SJCRH30 (cell line): ENCODE measurements at regions not wholly inside any gene's neighbourhood (a gene's known extent, or its start where the extent isn't known, plus 50 kb on each side); places are given as distances from the start of the nearest gene placed in this dataset.
A peak's percentile ranks its signal among the peaks of the same experiment; 100 is the strongest.

Experiments
- DNase-seq, 2 experiments: peaks; one replicate each; pipeline ENCODE4 v3.0.0-alpha.2; 2015 to 2020
- H3K27ac ChIP-seq: fragments of 250-450 bp; sonication (Bioruptor Pico); 2 replicates; pipeline ENCODE4 v1.5.1; 2020; ENCODE audit warnings: mild to moderate bottlenecking, moderate library complexity
- H3K27me3 ChIP-seq: fragments of 250-450 bp; sonication (Bioruptor Pico); 2 replicates; pipeline ENCODE4 v1.5.1; 2020; ENCODE audit warnings: mild to moderate bottlenecking, moderate library complexity
- H3K36me3 ChIP-seq: fragments of 250-450 bp; sonication (Bioruptor Pico); 2 replicates; pipeline ENCODE4 v1.5.1; 2020; ENCODE audit warnings: mild to moderate bottlenecking, moderate library complexity
- H3K4me1 ChIP-seq: fragments of 250-450 bp; sonication (Bioruptor Pico); 2 replicates; pipeline ENCODE4 v1.5.1; 2020; ENCODE audit warnings: mild to moderate bottlenecking, moderate library complexity
- H3K4me3 ChIP-seq: fragments of 250-450 bp; sonication (Bioruptor Pico); 2 replicates; pipeline ENCODE4 v1.5.1; 2020; ENCODE audit warnings: mild to moderate bottlenecking, moderate library complexity
- H3K9me3 ChIP-seq: fragments of 250-450 bp; sonication (Bioruptor Pico); replicated peaks from 2 replicates; pipeline ENCODE4 v1.5.1; 2020; ENCODE audit warnings: mild to moderate bottlenecking, moderate library complexity

DNA sequence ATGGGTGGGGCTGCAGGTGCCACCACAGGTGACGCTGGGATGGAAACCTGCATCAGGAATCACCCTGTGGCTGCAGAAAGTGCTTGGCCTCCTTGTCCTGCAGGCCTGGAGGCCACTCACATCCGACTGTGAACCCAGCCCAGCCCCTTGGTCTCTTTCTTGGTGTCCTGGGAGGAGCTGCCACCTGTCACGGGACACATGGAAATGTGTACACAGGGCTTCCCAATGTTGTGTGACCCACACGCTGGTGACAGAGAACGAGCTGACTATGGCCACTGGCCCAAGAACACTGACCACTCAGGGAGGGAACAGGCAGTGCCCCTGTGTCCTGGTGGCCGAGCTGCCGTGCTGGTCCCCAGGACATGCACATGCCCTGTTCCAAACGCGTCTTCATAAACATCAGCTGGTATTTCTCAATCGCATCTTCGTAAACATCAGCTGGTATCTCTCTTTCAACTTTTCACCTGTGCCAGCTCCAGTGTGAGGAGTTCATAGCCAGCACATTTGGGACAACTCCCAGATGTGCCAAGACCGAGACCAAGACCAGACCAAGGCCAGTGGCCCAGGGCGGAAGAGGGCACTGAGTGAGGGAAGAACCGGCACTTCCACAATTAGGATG lies 57.9 kb upstream of the INPP5A start:
- no peaks in the 10 kb centered on the region for H3K9me3 ChIP-seq
- H3K27me3 ChIP-seq: no peaks in the 10 kb centered on the region
- no peak overlapping the region for H3K4me3 ChIP-seq
- H3K4me1 ChIP-seq: peaks cover 21% of the 10 kb centered on the region
- H3K36me3 ChIP-seq: no peaks in the 10 kb centered on the region
- no peak overlapping the region for H3K27ac ChIP-seq
- no peak for DNase-seq

DNA sequence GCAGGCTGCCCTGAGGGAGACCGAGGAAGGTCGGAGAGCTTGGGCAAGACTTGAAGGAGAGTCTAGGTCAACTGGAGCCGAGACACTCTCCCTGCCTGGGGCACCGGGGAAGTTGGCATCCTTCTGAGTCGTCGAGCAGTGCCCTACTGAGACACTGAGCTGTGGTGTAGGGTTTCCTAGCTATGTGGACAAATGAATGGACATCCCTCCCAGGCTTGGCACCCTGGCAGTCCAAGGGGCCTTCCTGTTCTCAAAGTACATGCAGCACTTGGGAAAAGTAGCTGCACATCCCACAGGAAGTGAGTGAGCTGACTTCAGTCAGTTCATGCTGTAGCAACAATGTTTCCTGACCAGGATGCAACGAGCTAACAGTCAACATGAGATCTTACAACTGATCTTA lies 57.2 kb upstream of the INPP5A start:
- Histone ChIP-seq H3K27me3 (no peaks in the 10 kb centered on the region), H3K9me3 (no peaks in the 10 kb centered on the region), H3K27ac (no peak overlapping the region), H3K4me3 (no peak overlapping the region), H3K36me3 (no peaks in the 10 kb centered on the region), H3K4me1 (peaks cover 21% of the 10 kb centered on the region)
- DNase-seq: no peak

DNA sequence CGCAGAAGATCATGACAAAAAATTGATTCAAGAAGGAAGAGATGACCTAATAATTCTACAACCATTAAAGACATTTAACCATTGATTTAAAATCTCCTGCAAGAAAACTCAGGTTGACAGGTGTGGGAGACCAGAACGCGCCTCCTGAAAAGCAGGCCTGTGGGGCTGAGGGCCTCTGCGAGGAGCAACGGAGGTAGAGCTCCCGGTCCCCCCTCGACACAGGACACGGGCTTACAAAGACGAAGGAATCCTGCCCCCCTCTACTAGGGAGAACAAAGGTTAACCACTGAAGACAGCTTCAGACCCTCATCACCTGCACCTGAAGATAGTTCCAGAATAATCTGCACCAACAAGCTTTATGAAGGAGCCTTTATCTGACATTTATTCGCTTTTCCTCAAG lies 55.9 kb upstream of the INPP5A start:
- no peak overlapping the region for H3K4me3 ChIP-seq

DNA sequence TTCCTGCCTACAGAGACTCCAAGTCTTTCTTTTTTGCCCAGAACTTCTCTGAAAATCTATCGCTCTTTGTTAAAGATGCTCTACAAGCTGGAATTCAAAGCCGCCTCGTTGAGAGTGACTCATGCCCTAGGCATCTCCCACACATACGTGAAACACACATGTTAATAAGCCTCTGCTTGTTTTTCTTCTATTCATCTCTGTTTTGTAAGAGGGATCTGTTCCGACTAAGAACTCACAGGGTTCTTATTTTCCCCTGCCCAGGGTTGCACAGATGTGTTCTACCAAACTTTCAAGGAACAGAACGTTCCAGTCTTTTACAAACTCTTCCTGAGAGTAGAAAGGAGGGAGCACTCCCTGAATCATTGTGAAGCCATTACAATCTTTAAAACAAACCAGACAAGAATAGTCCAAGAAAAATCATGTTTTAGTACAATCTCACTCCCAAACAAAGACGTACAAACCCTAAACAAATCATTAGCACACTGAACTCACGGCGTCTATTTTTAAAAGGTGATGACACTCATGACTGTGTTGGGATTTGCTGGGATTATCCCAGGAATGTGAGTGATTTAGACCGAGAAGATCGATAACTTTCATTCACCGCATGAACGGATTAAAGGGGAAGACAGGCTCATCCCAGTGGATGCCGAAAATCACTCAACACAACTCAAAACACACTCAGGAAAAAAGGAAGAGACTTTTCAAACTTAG lies 55.3 kb upstream of the INPP5A start:
- peak; percentile 34 to 37 for DNase-seq
- no peak overlapping the region for H3K27ac ChIP-seq
- H3K27me3 ChIP-seq: no peaks in the 10 kb centered on the region
- peaks cover 21% of the 10 kb centered on the region for H3K4me1 ChIP-seq
- no peaks in the 10 kb centered on the region for H3K36me3 ChIP-seq
- no peak overlapping the region for H3K4me3 ChIP-seq
- H3K9me3 ChIP-seq: no peaks in the 10 kb centered on the region

More for the DNA sequence above, 55.9 kb upstream of the INPP5A start:
- Histone ChIP-seq H3K4me1 (peaks cover 21% of the 10 kb centered on the region), H3K27me3 (no peaks in the 10 kb centered on the region), H3K27ac (no peak overlapping the region), H3K9me3 (no peaks in the 10 kb centered on the region), H3K36me3 (no peaks in the 10 kb centered on the region)
- DNase-seq: no peak

DNA sequence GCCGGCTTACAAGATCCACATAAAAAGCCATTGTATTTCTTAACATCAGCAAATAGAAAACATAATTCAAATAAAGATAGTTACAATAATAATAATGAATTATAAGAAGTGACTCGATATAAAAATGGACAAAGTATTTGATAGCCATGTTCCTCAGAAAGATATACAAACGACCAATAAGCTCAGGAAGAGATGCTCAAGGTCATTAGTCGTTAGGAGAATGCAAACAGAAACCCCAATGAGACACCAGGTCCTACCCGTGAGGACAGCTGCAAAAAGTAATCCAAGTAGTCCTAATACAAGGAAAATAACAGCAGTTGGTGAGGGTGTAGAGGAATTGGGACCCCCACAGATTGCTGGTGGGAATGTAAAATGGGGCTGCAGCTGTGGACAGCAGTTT lies 54.2 kb upstream of the INPP5A start:
- no peak overlapping the region for H3K4me3 ChIP-seq
- H3K36me3 ChIP-seq: no peaks in the 10 kb centered on the region
- no peak overlapping the region for H3K27ac ChIP-seq
- H3K27me3 ChIP-seq: no peaks in the 10 kb centered on the region
- no peak for DNase-seq
- peaks cover 10% of the 10 kb centered on the region for H3K4me1 ChIP-seq
- no peaks in the 10 kb centered on the region for H3K9me3 ChIP-seq

DNA sequence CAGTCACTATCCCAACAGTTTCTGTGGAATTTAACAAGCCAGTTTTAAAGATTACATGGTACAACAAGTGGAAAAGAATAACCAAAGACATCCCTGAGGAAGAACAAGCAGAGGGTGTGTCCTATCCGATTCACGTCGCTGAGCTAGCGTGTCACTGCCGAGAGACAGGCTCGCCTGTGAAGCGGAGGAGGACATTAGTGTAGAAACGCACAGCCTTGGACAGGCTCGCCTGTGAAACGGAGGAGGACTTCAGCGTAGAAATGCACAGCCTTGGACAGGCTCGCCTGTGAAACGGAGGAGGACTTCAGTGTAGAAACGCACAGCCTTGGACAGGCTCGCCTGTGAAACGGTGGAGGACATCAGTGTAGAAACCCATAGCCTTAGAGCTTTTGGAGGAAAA lies 52.7 kb upstream of the INPP5A start:
- Histone ChIP-seq H3K36me3 (no peaks in the 10 kb centered on the region), H3K4me3 (no peak overlapping the region), H3K27ac (no peak overlapping the region), H3K27me3 (no peaks in the 10 kb centered on the region), H3K9me3 (no peaks in the 10 kb centered on the region), H3K4me1 (peaks cover 10% of the 10 kb centered on the region)
- DNase-seq: no peak

DNA sequence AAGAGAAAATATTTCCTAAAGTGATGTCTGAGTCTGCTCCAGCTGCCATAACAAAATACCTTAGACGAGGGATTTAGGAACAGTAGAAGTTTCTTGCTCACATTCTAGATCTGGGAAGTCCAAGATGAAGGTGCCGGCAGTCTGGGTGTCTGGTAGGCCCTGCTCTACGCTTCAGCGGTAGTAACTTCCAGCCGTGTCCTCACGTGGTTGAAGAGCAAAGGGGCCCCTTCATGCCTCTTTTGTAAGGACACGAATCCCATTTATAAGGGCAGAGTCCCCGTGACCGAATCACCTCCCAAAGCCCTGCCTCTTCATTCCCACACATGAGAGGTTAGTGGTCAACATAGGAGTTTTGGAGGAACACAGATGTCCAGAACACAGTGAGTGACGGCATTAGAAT lies 52.2 kb upstream of the INPP5A start:
- Histone ChIP-seq H3K9me3 (no peaks in the 10 kb centered on the region), H3K27me3 (no peaks in the 10 kb centered on the region), H3K27ac (no peak overlapping the region), H3K4me1 (peaks cover 10% of the 10 kb centered on the region), H3K4me3 (no peak overlapping the region), H3K36me3 (no peaks in the 10 kb centered on the region)
- DNase-seq: no peak

DNA sequence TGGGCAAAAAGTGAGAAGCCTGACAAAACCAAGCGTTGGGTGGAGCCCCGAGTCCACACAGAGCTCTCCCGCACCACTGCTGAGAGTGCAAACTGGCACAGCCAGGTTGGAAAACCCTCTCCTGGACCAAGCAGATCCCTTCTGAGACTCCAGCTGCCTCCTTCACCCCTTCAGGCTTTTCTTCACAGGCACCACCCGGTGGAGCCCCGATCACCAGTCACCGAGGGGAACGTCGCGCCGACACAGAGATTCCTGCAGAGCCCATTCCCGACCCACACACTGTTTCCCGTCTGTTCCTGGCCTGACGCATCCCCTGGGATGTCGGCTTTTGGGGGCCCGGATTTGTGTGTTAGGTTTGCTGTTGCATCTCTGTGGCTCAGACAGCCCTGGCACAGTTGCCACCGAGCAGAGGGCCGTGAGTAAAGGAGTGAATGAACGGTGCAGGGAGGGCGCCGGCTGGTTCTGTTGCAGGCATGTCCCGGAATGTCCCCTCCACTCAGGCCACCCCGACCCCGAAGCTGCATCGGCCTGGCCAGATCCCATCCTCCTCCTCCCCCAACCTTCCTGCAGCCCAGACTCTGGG lies 51.0 kb upstream of the INPP5A start:
- Histone ChIP-seq H3K36me3 (no peaks in the 10 kb centered on the region), H3K4me3 (no peak overlapping the region), H3K27ac (no peak overlapping the region), H3K4me1 (peaks cover 10% of the 10 kb centered on the region), H3K9me3 (no peaks in the 10 kb centered on the region), H3K27me3 (no peaks in the 10 kb centered on the region)
- DNase-seq: no peak

DNA sequence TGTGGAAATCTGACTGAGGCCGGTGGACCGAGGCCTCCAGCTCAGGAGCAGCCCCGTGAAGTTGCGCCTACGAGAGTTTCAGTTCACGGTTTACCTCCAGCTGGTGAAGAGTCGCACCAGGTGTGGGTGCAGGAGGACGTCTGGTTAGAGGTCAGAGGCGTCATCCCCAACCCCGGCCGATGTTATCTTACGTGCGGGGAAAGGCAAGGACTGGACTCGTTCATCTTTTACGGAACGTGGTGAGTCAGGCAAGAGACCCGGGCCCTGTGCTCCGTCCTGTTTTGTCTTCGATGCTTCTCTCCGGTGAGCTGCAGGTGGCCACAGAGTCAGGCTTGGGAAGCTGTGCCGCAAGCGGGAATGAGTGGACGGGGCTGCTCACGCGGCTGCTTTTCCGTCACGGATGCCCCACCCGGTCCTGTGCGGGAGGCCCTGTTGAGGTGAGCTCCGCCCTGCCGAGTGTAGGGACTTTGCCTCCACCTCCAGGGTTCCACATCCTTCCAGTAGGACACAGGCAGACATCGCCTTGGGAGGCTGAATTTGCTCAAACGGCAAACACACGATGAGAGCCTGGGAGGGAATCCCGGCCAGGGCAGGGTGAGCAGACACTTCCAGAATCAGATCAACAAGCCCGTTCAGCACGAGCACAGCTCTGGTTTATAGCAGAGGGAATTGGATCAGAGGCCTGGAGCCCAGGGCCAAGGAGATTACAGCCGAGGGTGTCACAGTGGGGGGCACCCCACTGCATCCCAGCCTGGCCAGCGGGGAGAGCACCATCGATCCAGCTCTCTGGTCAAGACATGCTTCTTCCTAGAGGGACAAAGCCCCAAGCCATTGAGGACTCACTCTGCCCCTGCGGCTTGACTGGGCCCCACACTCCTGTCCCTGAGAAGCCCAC lies 50.1 kb upstream of the INPP5A start:
- no peak overlapping the region for H3K27ac ChIP-seq
- no peaks in the 10 kb centered on the region for H3K36me3 ChIP-seq
- no peaks in the 10 kb centered on the region for H3K9me3 ChIP-seq
- H3K4me3 ChIP-seq: no peak overlapping the region
- DNase-seq: no peak
- peaks cover 2% of the 10 kb centered on the region for H3K4me1 ChIP-seq
- no peaks in the 10 kb centered on the region for H3K27me3 ChIP-seq
